ENCODE measurements at regions not wholly inside any gene's neighbourhood (a gene's known extent, or its start where the extent isn't known, plus 50 kb on each side); places are given as distances from the start of the nearest gene placed in this dataset.

DNA sequence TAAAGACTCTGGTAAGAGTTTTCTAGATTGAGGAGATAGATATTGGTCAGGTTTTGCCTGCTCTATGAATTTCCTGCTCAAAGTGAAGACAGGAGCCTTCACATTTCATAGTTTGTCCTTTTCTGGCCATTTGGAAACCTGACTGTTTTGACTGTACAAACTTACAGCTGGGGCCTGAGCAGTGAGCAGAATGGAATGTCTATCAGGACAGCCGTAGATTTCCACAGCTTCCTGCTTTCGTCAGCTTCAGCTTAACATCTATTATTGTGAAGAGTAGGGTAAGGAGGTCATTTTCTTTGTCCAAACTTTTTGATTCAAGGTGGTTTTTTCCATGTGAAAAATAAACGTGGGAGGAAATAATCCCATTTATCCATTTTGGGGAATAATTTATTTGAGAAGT lies 124.3 kb upstream of the DIPK2B start:
- TF ChIP-seq CTCF (IDR thresholded peaks at IDR 0.05) (no peak), EP300 (IDR thresholded peaks at IDR 0.05) (no peak), POLR2AphosphoS5 (IDR thresholded peaks at IDR 0.05) (no peak)
